Neural cell (in vitro differentiated cells): ENCODE measurements at regions not wholly inside any gene's neighbourhood (a gene's known extent, or its start where the extent isn't known, plus 50 kb on each side); places are given as distances from the start of the nearest gene placed in this dataset.

ENCODE experiments used
- H2AFZ ChIP-seq: fragments of 200-600, 300-800 bp; sonication (generic), shearing (Covaris generic); 2 replicates; pipeline ENCODE4 v1.6.0; 2014; ENCODE audit warnings: low read depth, mild to moderate bottlenecking, antibody characterized with exemption, low read length, moderate library complexity
- H3F3A ChIP-seq: fragments of 200-600 bp; shearing (Covaris generic); 2 replicates; pipeline ENCODE4 v1.6.1; 2016; ENCODE audit warnings: mild to moderate bottlenecking, moderate library complexity, mixed read lengths, antibody characterized with exemption, low read length; ENCODE audit not compliant: insufficient read depth, poor library complexity, severe bottlenecking
- H3K27ac ChIP-seq: fragments of 200-600, 300-800 bp; sonication (generic), shearing (Covaris generic); 2 replicates; pipeline ENCODE4 v1.5.1; 2014; ENCODE audit warnings: mild to moderate bottlenecking, low read length, moderate library complexity
- H3K27me3 ChIP-seq: fragments of 300-800, 200-600 bp; sonication (generic), shearing (Covaris generic); 2 replicates; pipeline ENCODE4 v1.6.0; 2014; ENCODE audit warnings: mild to moderate bottlenecking, low read depth, low read length, moderate library complexity; ENCODE audit not compliant: insufficient read depth
- H3K36me3 ChIP-seq: fragments of 300-800, 200-600 bp; sonication (generic), shearing (Covaris generic); 2 replicates; pipeline ENCODE4 v1.5.1; 2014; ENCODE audit warnings: mild to moderate bottlenecking, antibody characterized with exemption, low read length, moderate library complexity; ENCODE audit not compliant: insufficient read depth
- H3K4me2 ChIP-seq: fragments of 300-800, 200-600 bp; sonication (generic), shearing (Covaris generic); 2 replicates; pipeline ENCODE4 v1.6.0; 2014; ENCODE audit warnings: mild to moderate bottlenecking, low read length
- H3K4me3 ChIP-seq: fragments of 300-800, 200-600 bp; sonication (generic), shearing (Covaris generic); 2 replicates; pipeline ENCODE4 v1.5.1; 2014; ENCODE audit warnings: mild to moderate bottlenecking, low read length, moderate library complexity
- H3K79me2 ChIP-seq: fragments of 200-600 bp; shearing (Covaris generic); replicated peaks from 2 replicates; pipeline ENCODE4 v1.6.0; 2014; ENCODE audit warnings: mild to moderate bottlenecking, low read length, moderate library complexity; ENCODE audit not compliant: insufficient read depth
- H3K9ac ChIP-seq: fragments of 300-800, 200-600 bp; sonication (generic), shearing (Covaris generic); 2 replicates; pipeline ENCODE4 v1.6.1; 2016; ENCODE audit warnings: mild to moderate bottlenecking, low read length, mixed read lengths
- H3K9me2 ChIP-seq: fragments of 200-600 bp; shearing (Covaris generic); 2 replicates; pipeline ENCODE4 v1.6.1; 2016; ENCODE audit warnings: mild to moderate bottlenecking, low read length, mixed read lengths; ENCODE audit not compliant: insufficient read depth
- H3K9me3 ChIP-seq: fragments of 200-600, 300-800 bp; sonication (generic), shearing (Covaris generic); 2 replicates; pipeline ENCODE4 v1.6.1; 2016; ENCODE audit warnings: mild to moderate bottlenecking, mixed run types, low read length, moderate library complexity, mixed read lengths
- H4K20me1 ChIP-seq: fragments of 200-600 bp; shearing (Covaris generic); 2 replicates; pipeline ENCODE4 v1.6.1; 2016; ENCODE audit warnings: mild to moderate bottlenecking, mixed run types; ENCODE audit not compliant: insufficient read depth
- CTCF ChIP-seq: fragments of 450-650 bp; IDR thresholded peaks from 2 replicates; pipeline ENCODE4 v1.5.1; 2014; ENCODE audit warnings: antibody characterized with exemption, mild to moderate bottlenecking, moderate library complexity; ENCODE audit not compliant: poor library complexity, severe bottlenecking
- EP300 ChIP-seq: fragments of 450-650 bp; conservative IDR thresholded peaks from 2 replicates; pipeline ENCODE4 v1.6.1; 2014; ENCODE audit warnings: antibody characterized with exemption, mild to moderate bottlenecking, moderate library complexity; ENCODE audit not compliant: poor library complexity, severe bottlenecking
- EZH2 ChIP-seq: fragments of 200-600, 300-800 bp; shearing (Covaris generic), sonication (generic); IDR thresholded peaks from 2 replicates; pipeline ENCODE4 v1.6.1; 2014; ENCODE audit warnings: antibody characterized with exemption, low read length, borderline replicate concordance, mild to moderate bottlenecking; ENCODE audit not compliant: insufficient read depth, poor library complexity, severe bottlenecking
- MXI1 ChIP-seq: fragments of 450-650 bp; conservative IDR thresholded peaks from 2 replicates; pipeline ENCODE4 v1.6.1; 2014; ENCODE audit warnings: antibody characterized with exemption, mild to moderate bottlenecking; ENCODE audit not compliant: poor library complexity, severe bottlenecking
- POLR2AphosphoS5 ChIP-seq: IDR thresholded peaks from 2 replicates; pipeline ENCODE4 v1.6.1; 2012
- RAD21 ChIP-seq: fragments of 450-650 bp; conservative IDR thresholded peaks from 2 replicates; pipeline ENCODE4 v1.6.1; 2014; ENCODE audit warnings: antibody characterized with exemption, mild to moderate bottlenecking, moderate library complexity
- REST ChIP-seq: IDR thresholded peaks from 2 replicates; pipeline ENCODE4 v1.6.1; 2012; ENCODE audit warnings: borderline replicate concordance
- SMC3 ChIP-seq: fragments of 450-650 bp; conservative IDR thresholded peaks from 2 replicates; pipeline ENCODE4 v1.6.1; 2014; ENCODE audit warnings: antibody characterized with exemption, mild to moderate bottlenecking, moderate library complexity; ENCODE audit not compliant: poor library complexity
- TAF1 ChIP-seq: IDR thresholded peaks from 2 replicates; pipeline ENCODE4 v1.6.1; 2012; ENCODE audit warnings: low read depth

- Histone ChIP-seq H3F3A (no peaks in the 10 kb centered on the region), H3K4me3 (no peak overlapping the region), H2AFZ (no peak overlapping the region), H4K20me1 (no peaks in the 10 kb centered on the region), H3K9me2 (no peaks in the 10 kb centered on the region), H3K9me3 (peaks cover 10% of the 10 kb centered on the region), H3K27ac (no peak overlapping the region), H3K27me3 (no peaks in the 10 kb centered on the region), H3K36me3 (no peaks in the 10 kb centered on the region), H3K9ac (no peak overlapping the region), H3K4me2 (no peak overlapping the region), H3K79me2 (no peaks in the 10 kb centered on the region)
- TF ChIP-seq REST: no peak
- TF ChIP-seq SMC3: no peak
Observed at GRCh38 chr10:36283827-36284226, 641.7 kb upstream of the FZD8 start.

- Histone ChIP-seq H3K36me3 (no peaks in the 10 kb centered on the region), H3K9me3 (peaks cover 10% of the 10 kb centered on the region), H3K9ac (no peak overlapping the region), H3F3A (no peaks in the 10 kb centered on the region), H3K9me2 (no peaks in the 10 kb centered on the region), H3K4me3 (no peak overlapping the region), H3K79me2 (no peaks in the 10 kb centered on the region), H3K27me3 (no peaks in the 10 kb centered on the region), H2AFZ (no peak overlapping the region), H3K27ac (no peak overlapping the region), H4K20me1 (no peaks in the 10 kb centered on the region), H3K4me2 (no peak overlapping the region)
- TF ChIP-seq EP300 (no peak), CTCF (no peak), EZH2 (no peak), TAF1 (no peak)
Observed at GRCh38 chr10:36281831-36282331, 639.8 kb upstream of the FZD8 start.

GRCh38 chr10:36280890-36281499, 638.9 kb upstream of the FZD8 start:
- Histone ChIP-seq H3K9ac (no peak overlapping the region), H3K27me3 (no peaks in the 10 kb centered on the region), H3K27ac (no peak overlapping the region), H3K79me2 (no peaks in the 10 kb centered on the region), H3K36me3 (no peaks in the 10 kb centered on the region), H4K20me1 (no peaks in the 10 kb centered on the region), H3K4me2 (no peak overlapping the region), H2AFZ (no peak overlapping the region), H3K9me2 (no peaks in the 10 kb centered on the region), H3K9me3 (peaks cover 3% of the 10 kb centered on the region), H3F3A (no peaks in the 10 kb centered on the region), H3K4me3 (no peak overlapping the region)
- TF ChIP-seq TAF1 (no peak), EP300 (no peak), RAD21 (no peak), MXI1 (no peak), POLR2AphosphoS5 (no peak), REST (no peak), SMC3 (no peak)
